Naive thymus-derived CD8-positive, alpha-beta T cell (primary cell): ENCODE measurements at regions not wholly inside any gene's neighbourhood (a gene's known extent, or its start where the extent isn't known, plus 50 kb on each side); places are given as distances from the start of the nearest gene placed in this dataset.
"Not testable (repeated sequence)": the region's sequence is repeated elsewhere in the genome, so short reads cannot be mapped to it uniquely, and the experiment has no call there.

ENCODE experiments used
- ATAC-seq, 2 donors: fragments of 150-1000 bp; cut with Tn5 transposase in 1 of 2; sonication (Bioruptor Pico), chemical (Tn5 transposase) in 1 of 2; 1 replicate in 1 of 2; 2 replicates in 1 of 2; pipeline ENCODE4 v1.10.0; 2021; ENCODE audit warnings: mild to moderate bottlenecking in 2 of 2, moderate library complexity in 2 of 2
- POLR2A ChIA-PET: fragments of 350-600 bp; sonication (Branson Sonifier 250); formaldehyde crosslinking; loops from one replicate; lab custom pipeline; 2021; ENCODE audit warnings: antibody characterized with exemption; lab: Charles Lee
- DNase-seq, 10 donors: peaks; one replicate each; pipeline versions ENCODE4 v3.0.0 to v3.0.0-alpha.2; 2020 to 2022
- H3K27ac Mint-ChIP-seq, 10 donors: one replicate each; pipeline ENCODE4 v1.8.0; 2020 to 2022; ENCODE audit warnings: mild to moderate bottlenecking in 10 of 10, mixed read lengths in 10 of 10, moderate library complexity in 4 of 10, inconsistent platforms in 1 of 10
- H3K27me3 Mint-ChIP-seq, 5 donors: one replicate each; pipeline ENCODE4 v1.8.0; 2021 to 2022; ENCODE audit warnings: mixed read lengths in 5 of 5
- H3K36me3 Mint-ChIP-seq, 3 donors: one replicate each; pipeline ENCODE4 v1.8.0; 2020 to 2022; ENCODE audit warnings: mixed read lengths in 3 of 3, mild to moderate bottlenecking in 2 of 3, inconsistent platforms in 1 of 3
- H3K4me1 Mint-ChIP-seq, 4 donors: one replicate each; pipeline ENCODE4 v1.8.0; 2021 to 2022; ENCODE audit warnings: mixed read lengths in 4 of 4
- H3K4me3 Mint-ChIP-seq, 10 donors: one replicate each; pipeline ENCODE4 v1.8.0; 2020 to 2022; ENCODE audit warnings: mild to moderate bottlenecking in 10 of 10, mixed read lengths in 10 of 10, moderate library complexity in 6 of 10, inconsistent platforms in 1 of 10
- H3K9me3 Mint-ChIP-seq, 9 donors: one replicate each; pipeline ENCODE4 v1.8.0; 2020 to 2022; ENCODE audit warnings: mixed read lengths in 9 of 9, mild to moderate bottlenecking in 3 of 9, inconsistent platforms in 1 of 9, moderate library complexity in 1 of 9

DNA sequence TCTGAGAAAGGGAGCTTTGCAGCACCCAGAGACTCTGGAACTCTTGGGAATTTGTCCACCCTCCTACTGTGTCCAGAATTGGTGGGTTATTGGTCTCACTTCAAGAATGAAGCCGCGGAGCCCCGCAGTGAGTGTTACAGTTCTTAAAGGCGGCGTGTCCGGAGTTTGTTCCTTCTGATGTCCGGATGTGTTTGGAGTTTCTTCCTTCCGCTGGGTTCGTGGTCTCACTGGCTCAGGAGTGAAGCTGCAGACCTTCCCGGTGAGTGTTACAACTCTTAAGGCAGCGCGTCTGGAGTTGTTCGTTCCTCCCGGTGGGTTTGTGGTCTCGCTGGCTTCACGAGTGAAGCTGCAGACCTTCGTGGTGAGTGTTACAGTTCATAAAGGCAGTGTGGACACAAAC lies 824.7 kb downstream of the LRRTM4 start:
- DNase-seq, H3K4me1 Mint-ChIP-seq, H3K36me3 Mint-ChIP-seq, H3K27me3 Mint-ChIP-seq, POLR2A ChIA-PET, H3K4me3 Mint-ChIP-seq, H3K27ac Mint-ChIP-seq, ATAC-seq: not testable (repeated sequence)
- peaks cover 2 to 18% (median 11%) of the 10 kb centered on the region in 9 donors for H3K9me3 Mint-ChIP-seq

DNA sequence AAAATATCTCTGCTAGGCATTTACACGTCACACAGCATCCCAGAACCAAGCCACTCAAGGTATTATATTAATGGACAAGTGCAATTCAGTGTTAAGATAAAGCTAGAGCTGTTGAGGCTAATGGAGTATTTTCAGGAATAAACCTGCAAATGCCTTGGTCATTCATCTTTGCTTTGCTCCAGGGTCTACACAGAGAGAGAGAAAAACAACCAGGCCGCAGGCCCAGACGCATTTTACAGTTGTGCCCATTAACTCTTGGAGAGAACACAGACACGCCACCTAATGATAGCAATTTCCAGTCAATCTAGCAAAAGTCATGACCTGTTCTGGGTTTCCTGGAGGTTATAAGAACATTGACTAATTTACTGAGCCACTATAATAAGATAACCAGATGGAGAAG lies 829.3 kb downstream of the LRRTM4 start:
- no peaks in the 10 kb centered on the region for H3K4me1 Mint-ChIP-seq
- DNase-seq = no peak
- H3K27me3 Mint-ChIP-seq = no peaks in the 10 kb centered on the region
- POLR2A ChIA-PET = no interaction called here
- H3K36me3 Mint-ChIP-seq = no peaks in the 10 kb centered on the region
- H3K27ac Mint-ChIP-seq = no peak overlapping the region
- no peak for ATAC-seq
- H3K9me3 Mint-ChIP-seq = peaks cover 0 to 17% (median 8%) of the 10 kb centered on the region in 9 donors
- H3K4me3 Mint-ChIP-seq = no peak overlapping the region

DNA sequence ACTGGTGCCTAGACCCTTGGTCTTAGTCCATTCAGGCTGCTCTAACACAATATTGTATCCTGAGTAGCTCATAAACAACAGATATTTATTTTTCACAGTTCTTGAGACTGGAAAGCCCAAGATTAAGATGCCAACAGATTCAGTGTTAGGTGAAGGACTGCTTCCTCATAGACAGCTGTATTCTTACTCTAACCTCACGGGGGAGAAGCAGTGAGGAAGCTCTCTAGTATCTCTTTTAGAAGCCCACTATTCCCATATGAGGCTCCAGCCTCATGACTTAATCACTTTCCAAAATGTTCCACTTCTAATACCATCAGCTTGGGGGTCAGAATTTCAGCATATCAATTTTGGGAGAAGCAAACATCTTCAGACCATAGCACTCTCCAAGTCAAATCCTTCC lies 833.4 kb downstream of the LRRTM4 start:
- POLR2A ChIA-PET = no interaction called here
- no peak overlapping the region for H3K27ac Mint-ChIP-seq

DNA sequence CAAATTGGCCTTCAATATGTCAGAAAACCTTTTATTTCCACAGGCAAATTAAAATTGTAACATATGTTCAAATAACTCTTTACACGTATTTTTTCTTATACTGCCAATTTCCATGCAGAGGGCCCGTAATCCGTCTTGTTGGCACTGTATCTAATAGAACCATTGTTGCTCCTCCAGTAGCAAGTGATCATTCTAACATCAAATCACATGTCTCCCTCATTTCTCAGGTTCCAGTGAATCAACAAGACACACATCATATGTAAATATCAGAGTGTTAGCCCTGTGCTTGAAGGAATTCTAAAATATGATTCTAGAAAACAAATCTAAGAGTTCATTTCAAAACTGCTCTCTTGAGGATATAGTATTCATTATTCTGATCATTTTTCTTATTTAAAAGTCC lies 834.3 kb downstream of the LRRTM4 start:
- Mint-ChIP-seq H3K27me3 (no peaks in the 10 kb centered on the region), H3K9me3 (peaks cover 0 to 29% (median 5%) of the 10 kb centered on the region in 9 donors), H3K4me3 (no peak overlapping the region), H3K36me3 (no peaks in the 10 kb centered on the region), H3K27ac (no peak overlapping the region), H3K4me1 (no peaks in the 10 kb centered on the region)
- POLR2A ChIA-PET = no interaction called here
- ATAC-seq (no peak), DNase-seq (no peak)

More for the DNA sequence above, 833.4 kb downstream of the LRRTM4 start:
- Mint-ChIP-seq H3K9me3 (peaks cover 0 to 24% (median 5%) of the 10 kb centered on the region in 9 donors), H3K36me3 (no peaks in the 10 kb centered on the region), H3K4me1 (no peaks in the 10 kb centered on the region), H3K4me3 (no peak overlapping the region), H3K27me3 (no peaks in the 10 kb centered on the region)
- no peak for ATAC-seq
- no peak for DNase-seq

DNA sequence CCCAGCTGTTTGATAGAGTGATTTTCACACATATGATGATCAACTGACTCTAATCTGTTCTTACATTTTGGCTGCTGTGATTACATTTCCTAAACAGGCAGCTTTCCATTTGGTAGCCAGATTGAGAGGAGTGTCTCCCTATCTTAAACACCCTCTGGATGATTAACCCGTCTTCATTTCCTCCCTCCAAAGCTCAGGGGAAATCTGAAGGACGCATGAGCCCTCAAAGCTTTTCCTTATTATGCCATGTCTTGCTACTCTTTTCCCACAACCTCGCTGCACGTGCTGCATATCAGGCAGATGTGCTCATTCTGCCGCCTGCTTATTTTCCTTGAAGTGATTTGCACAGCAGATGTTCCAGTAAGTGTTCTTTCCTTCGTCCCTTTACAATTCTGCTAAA lies 837.4 kb downstream of the LRRTM4 start:
- no peaks in the 10 kb centered on the region for H3K4me1 Mint-ChIP-seq
- H3K9me3 Mint-ChIP-seq = peaks cover 0 to 26% (median 4%) of the 10 kb centered on the region in 9 donors
- no peak for ATAC-seq
- H3K4me3 Mint-ChIP-seq = no peak overlapping the region
- POLR2A ChIA-PET = no interaction called here
- no peaks in the 10 kb centered on the region for H3K36me3 Mint-ChIP-seq
- DNase-seq = no peak
- no peaks in the 10 kb centered on the region for H3K27me3 Mint-ChIP-seq
- H3K27ac Mint-ChIP-seq = no peak overlapping the region

DNA sequence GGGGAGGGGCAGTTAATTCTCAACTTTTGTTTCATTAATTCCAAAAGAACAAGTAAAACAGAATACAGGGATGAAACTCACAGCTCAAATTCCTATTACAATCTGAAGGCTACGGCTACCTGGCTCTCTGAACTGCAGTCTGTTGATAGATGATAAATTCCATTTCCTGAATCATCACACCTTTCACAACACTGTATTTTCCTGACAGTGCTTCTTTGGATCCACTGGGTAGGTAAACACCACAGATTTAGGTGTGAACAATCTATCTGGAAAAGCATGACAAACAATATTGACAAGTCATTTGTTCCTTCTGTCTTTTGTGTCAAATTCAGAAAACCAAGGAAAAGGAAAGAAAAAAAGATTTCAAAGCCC lies 843.2 kb downstream of the LRRTM4 start:
- Mint-ChIP-seq H3K4me3 (no peak overlapping the region), H3K9me3 (peaks cover 0 to 9% (median 0%) of the 10 kb centered on the region in 9 donors), H3K27ac (no peak overlapping the region), H3K36me3 (no peaks in the 10 kb centered on the region), H3K4me1 (no peaks in the 10 kb centered on the region), H3K27me3 (no peaks in the 10 kb centered on the region)
- ATAC-seq (no peak), DNase-seq (no peak)
- POLR2A ChIA-PET = no interaction called here

DNA sequence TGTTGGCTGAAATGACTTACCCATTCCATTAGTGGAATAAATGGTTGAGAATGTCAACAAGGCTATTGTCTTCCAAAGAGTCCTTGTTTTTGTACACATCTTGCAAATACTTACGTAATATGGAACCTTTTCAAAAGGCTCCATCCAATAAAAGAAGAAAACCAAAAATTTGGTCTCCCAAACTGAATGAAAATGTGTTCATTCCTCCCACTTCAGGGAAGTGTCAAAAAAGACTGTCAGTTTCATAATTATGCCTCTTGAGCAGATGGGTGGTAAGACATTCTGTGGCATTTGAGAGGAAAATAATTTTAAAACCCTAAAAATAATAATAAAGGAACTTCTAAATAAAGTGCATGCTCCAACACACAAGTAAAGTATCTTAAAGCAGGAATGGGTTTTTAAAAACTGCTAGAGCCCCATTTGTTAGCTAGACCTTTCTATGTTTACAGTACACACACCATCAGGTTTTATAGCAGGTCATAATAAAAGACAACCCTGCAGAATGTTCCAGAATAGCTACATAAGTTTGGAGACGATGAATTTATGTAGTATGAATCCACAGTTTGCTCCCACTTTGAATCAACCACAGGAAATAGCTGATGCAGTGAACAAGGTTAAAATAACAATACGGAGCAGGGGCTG lies 843.7 kb downstream of the LRRTM4 start:
- Mint-ChIP-seq H3K4me1 (no peaks in the 10 kb centered on the region), H3K9me3 (peaks cover 0 to 9% (median 0%) of the 10 kb centered on the region in 9 donors), H3K27ac (no peak overlapping the region), H3K36me3 (no peaks in the 10 kb centered on the region), H3K27me3 (no peaks in the 10 kb centered on the region), H3K4me3 (no peak overlapping the region)
- POLR2A ChIA-PET = no interaction called here
- ATAC-seq = no peak
- DNase-seq = no peak

DNA sequence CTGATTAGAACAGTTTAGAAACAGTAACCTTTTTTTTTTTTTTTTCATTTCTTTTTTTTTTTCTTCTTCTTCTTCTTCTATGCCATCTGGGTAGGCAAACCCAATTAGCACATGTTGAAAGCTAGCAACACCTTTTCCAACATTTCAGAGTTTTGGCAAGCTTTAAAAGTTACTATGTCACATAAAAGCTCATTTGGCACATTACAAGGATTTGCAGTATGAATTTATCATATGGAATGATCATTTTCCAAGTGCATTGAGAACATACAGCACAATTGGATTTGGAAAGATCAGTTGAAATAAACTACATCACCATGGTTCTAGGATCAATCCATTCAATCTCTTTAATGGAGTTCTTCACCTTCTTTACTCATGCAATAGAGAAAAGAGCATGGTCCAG lies 847.0 kb downstream of the LRRTM4 start:
- DNase-seq (no peak), ATAC-seq (no peak)
- Mint-ChIP-seq H3K4me3 (no peak overlapping the region), H3K9me3 (peaks cover 0 to 10% (median 0%) of the 10 kb centered on the region in 9 donors), H3K27me3 (no peaks in the 10 kb centered on the region), H3K36me3 (no peaks in the 10 kb centered on the region), H3K4me1 (no peaks in the 10 kb centered on the region), H3K27ac (no peak overlapping the region)
- POLR2A ChIA-PET = interaction anchor here (0.6 kb wide), 1 partner anchor 16 kb away, joined by 4 read pairs; no protein-coding TSS in a partner anchor

DNA sequence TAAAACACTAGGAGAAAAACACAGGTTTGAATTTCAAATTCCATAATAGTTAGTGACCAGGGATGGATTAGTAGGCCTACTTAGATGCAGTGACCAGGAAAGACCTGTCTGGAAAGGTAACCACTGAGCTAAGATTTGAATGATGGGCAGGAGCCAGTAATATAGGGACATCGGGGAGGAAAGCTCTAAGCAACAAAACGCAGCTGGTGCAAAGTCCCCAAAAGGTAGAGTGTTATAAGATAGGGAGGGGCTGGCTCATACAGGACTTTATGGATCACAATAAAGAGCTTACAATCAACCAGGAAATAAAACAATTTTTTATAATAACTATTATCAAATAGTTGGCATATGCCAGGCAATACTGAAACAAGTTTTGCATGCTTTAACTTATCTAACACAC lies 849.4 kb downstream of the LRRTM4 start:
- ATAC-seq (no peak), DNase-seq (no peak)
- no peaks in the 10 kb centered on the region for H3K27me3 Mint-ChIP-seq
- POLR2A ChIA-PET = no interaction called here
- peaks cover 0 to 10% (median 0%) of the 10 kb centered on the region in 9 donors for H3K9me3 Mint-ChIP-seq
- no peak overlapping the region for H3K4me3 Mint-ChIP-seq
- H3K27ac Mint-ChIP-seq = no peak overlapping the region
- H3K36me3 Mint-ChIP-seq = no peaks in the 10 kb centered on the region
- H3K4me1 Mint-ChIP-seq = no peaks in the 10 kb centered on the region

DNA sequence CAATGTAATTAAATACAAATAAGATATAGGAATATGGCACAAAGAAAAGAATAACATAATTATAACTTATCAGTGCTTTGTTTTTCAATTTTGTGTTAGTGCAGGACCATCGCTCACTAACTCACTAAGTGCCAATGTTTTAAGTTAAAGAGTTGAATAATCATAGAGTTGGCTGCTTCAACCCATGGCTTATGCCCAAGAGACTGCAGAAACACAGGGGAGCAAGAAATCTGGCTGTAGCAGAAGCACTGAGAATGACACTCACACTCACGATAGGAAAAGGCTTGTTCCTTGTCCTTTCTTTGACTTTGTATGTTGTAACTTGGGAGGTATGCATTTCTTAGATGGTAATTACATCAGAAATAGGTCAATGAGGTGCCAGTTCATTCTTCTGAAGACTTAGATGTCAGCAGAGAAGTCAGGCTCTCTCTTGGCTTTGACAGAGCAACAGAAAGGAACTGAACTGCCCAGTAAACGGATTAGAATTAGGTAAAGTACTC lies 852.2 kb downstream of the LRRTM4 start:
- ATAC-seq (no peak), DNase-seq (no peak)
- Mint-ChIP-seq H3K9me3 (peaks cover 0 to 6% (median 0%) of the 10 kb centered on the region in 9 donors), H3K27ac (no peak overlapping the region), H3K4me1 (no peaks in the 10 kb centered on the region), H3K4me3 (no peak overlapping the region), H3K27me3 (no peaks in the 10 kb centered on the region), H3K36me3 (no peaks in the 10 kb centered on the region)
- POLR2A ChIA-PET = no interaction called here

DNA sequence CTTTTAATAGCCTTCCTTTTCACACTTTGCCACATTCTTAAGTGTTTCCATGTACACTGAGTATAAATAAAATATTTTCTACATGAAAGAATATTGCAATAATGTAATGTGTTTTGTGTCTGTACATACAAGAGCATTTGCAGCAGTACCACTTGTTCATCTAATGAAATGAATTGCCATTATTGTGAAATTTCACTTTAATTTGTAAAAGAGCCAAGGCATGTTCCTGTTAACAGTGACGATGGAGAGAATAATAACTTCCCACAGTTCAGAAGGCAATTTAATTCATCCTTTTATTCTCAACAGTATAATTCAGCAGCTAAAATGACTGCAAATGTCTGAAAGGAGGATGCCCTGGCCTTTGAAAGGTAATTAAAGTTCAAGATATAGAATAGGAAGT lies 853.9 kb downstream of the LRRTM4 start:
- no peak overlapping the region for H3K4me3 Mint-ChIP-seq
- no peak overlapping the region for H3K27ac Mint-ChIP-seq
- H3K36me3 Mint-ChIP-seq = no peaks in the 10 kb centered on the region
- no peaks in the 10 kb centered on the region for H3K27me3 Mint-ChIP-seq
- H3K4me1 Mint-ChIP-seq = no peaks in the 10 kb centered on the region
- no peak for DNase-seq
- ATAC-seq = no peak
- POLR2A ChIA-PET = no interaction called here
- peaks cover 0 to 12% (median 3%) of the 10 kb centered on the region in 9 donors for H3K9me3 Mint-ChIP-seq

DNA sequence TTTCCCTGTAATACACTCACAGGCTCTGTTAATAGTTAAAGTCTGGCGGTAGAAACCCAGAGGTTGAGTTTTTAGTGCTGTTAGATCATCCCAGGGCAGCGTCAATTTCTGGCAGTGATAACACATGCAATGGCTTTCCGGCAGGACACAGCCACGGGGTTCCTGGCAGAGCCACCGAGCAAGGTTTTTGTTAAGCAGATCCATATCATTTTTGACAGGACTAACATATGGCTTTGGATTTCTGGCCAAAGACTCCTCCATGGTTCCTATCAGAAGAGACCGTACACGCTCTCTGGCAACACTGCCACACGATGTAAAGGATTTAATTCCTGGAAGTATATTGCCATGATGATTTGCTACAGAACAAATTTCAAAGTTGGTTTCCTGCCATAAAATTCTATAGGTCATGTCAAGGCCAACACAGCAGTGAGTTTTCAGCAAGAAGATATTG lies 854.3 kb downstream of the LRRTM4 start:
- H3K4me3 Mint-ChIP-seq = no peak overlapping the region
- H3K36me3 Mint-ChIP-seq = no peaks in the 10 kb centered on the region
- H3K27ac Mint-ChIP-seq = no peak overlapping the region

DNA sequence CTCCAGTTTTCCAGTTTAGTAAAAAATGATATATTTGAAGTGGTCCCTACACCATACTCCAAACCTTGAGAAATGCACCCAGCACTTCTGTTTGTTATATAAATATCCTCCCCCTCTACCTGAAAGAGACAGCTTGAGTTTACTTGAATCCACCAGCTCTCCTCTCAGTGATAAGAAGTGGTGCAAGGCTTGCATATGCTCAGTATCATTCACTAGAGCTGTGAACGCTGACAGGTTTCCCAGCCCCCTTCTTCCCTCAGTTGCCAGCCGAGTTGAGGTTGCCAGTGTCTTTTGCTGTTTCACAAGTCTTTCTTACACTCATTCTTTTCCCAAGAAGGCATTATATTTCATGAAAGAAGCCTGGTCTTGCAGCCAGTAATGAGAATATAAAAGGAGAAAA lies 880.0 kb downstream of the LRRTM4 start:
- Mint-ChIP-seq H3K27ac (no peak overlapping the region), H3K4me3 (no peak overlapping the region), H3K36me3 (peaks cover 0 to 5% (median 0%) of the 10 kb centered on the region in 3 donors), H3K4me1 (no peaks in the 10 kb centered on the region), H3K9me3 (peaks cover 5 to 38% (median 17%) of the 10 kb centered on the region in 9 donors), H3K27me3 (no peaks in the 10 kb centered on the region)
- POLR2A ChIA-PET = no interaction called here
- ATAC-seq = no peak
- no peak for DNase-seq

More for the DNA sequence above, 854.3 kb downstream of the LRRTM4 start:
- H3K27me3 Mint-ChIP-seq = no peaks in the 10 kb centered on the region
- POLR2A ChIA-PET = no interaction called here
- no peaks in the 10 kb centered on the region for H3K4me1 Mint-ChIP-seq
- peaks cover 0 to 16% (median 3%) of the 10 kb centered on the region in 9 donors for H3K9me3 Mint-ChIP-seq
- no peak for DNase-seq
- no peak for ATAC-seq

DNA sequence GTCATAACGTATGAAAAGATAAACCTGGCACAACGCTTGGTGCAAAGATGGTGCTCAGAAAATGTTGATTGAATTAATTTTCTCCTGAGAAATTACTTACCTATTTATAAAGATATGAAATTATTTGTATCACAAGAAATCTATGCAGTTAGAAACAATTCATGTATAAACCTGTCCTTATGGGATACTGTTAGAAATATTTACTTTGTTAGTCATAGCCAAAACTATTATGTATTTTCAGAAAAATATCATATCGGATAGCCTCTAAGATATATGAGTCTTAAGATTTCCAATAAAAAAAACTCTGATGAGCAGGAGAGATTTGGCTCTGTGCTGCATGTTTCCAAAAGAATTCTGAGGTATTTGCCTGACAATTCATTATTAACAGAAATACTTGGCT lies 880.7 kb downstream of the LRRTM4 start:
- peaks cover 0 to 5% (median 0%) of the 10 kb centered on the region in 3 donors for H3K36me3 Mint-ChIP-seq
- DNase-seq (no peak), ATAC-seq (no peak)
- H3K4me1 Mint-ChIP-seq = no peaks in the 10 kb centered on the region
- POLR2A ChIA-PET = no interaction called here
- H3K27me3 Mint-ChIP-seq = no peaks in the 10 kb centered on the region
- peaks cover 5 to 38% (median 17%) of the 10 kb centered on the region in 9 donors for H3K9me3 Mint-ChIP-seq
- no peak overlapping the region for H3K27ac Mint-ChIP-seq
- H3K4me3 Mint-ChIP-seq = no peak overlapping the region
